WERI-Rb-1 (cell line): ENCODE measurements at regions not wholly inside any gene's neighbourhood (a gene's known extent, or its start where the extent isn't known, plus 50 kb on each side); places are given as distances from the start of the nearest gene placed in this dataset.
A peak's percentile ranks its signal among the peaks of the same experiment; 100 is the strongest.

ENCODE experiments used
- DNase-seq: peaks from one replicate; pipeline ENCODE4 v3.0.0-alpha.2; 2020
- H3K27ac ChIP-seq: fragments of 250-450 bp; sonication (Bioruptor Pico); 2 replicates; pipeline ENCODE4 v1.5.1; 2020; ENCODE audit warnings: mild to moderate bottlenecking, moderate library complexity
- H3K27me3 ChIP-seq: fragments of 250-450 bp; sonication (Bioruptor Pico); 2 replicates; pipeline ENCODE4 v1.5.1; 2021; ENCODE audit warnings: mild to moderate bottlenecking, low read depth, moderate library complexity; ENCODE audit not compliant: insufficient read depth, severe bottlenecking
- H3K36me3 ChIP-seq: fragments of 250-450 bp; sonication (Bioruptor Pico); 2 replicates; pipeline ENCODE4 v1.5.1; 2020; ENCODE audit warnings: mild to moderate bottlenecking, moderate library complexity
- H3K4me3 ChIP-seq: 2 replicates; pipeline ENCODE4 v1.5.1; 2011; ENCODE audit warnings: low read depth, mild to moderate bottlenecking, control low read depth, low read length
- H3K9me3 ChIP-seq: fragments of 250-450 bp; sonication (Bioruptor Pico); 2 replicates; pipeline ENCODE4 v1.5.1; 2021; ENCODE audit warnings: mild to moderate bottlenecking, moderate library complexity; ENCODE audit not compliant: severe bottlenecking
- CTCF ChIP-seq: IDR thresholded peaks from 2 replicates; pipeline ENCODE4 v1.5.1; 2011; ENCODE audit warnings: low read depth, mild to moderate bottlenecking, control low read depth, inconsistent platforms, low read length

DNA sequence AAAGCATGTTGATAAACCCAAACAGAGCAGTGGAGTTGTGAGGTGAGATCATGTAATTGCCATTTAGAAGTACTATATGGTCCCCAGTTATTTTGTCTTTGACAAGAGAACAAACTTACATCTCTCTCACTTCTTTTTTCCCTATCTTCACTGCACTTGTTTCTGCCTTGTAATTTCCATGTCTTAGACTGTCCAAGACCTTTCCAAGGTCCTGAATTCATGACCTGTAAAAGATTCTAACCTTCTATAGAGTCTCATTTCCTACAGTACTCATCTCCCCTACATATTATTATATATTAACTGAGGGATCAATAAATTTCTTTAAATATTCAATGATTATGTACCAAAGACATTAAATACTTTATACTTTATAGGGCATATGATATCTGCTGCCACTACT is 295.3 kb upstream of the KIF2B start:
- Histone ChIP-seq H3K27ac (no peak overlapping the region), H3K9me3 (no peaks in the 10 kb centered on the region), H3K4me3 (no peak overlapping the region), H3K27me3 (no peaks in the 10 kb centered on the region), H3K36me3 (no peaks in the 10 kb centered on the region)
- TF ChIP-seq CTCF, result no peak
- DNase-seq, result no peak

GRCh38 chr17:53525590-53525989 is 297.1 kb upstream of the KIF2B start:
- no peak for DNase-seq
- no peaks in the 10 kb centered on the region for H3K36me3 ChIP-seq
- no peaks in the 10 kb centered on the region for H3K27me3 ChIP-seq
- H3K9me3 ChIP-seq, result no peaks in the 10 kb centered on the region
- H3K4me3 ChIP-seq, result no peak overlapping the region
- no peak for TF ChIP-seq CTCF
- H3K27ac ChIP-seq, result no peak overlapping the region

- TF ChIP-seq CTCF, result peak; percentile 60; the same call in 1 of the 2 replicates
- Histone ChIP-seq H3K36me3 (no peaks in the 10 kb centered on the region), H3K9me3 (no peaks in the 10 kb centered on the region), H3K4me3 (no peak overlapping the region), H3K27ac (no peak overlapping the region), H3K27me3 (no peaks in the 10 kb centered on the region)
- peak; percentile 18 for DNase-seq
These were observed 306.1 kb upstream of the KIF2B start for GRCh38 chr17:53516636-53517035.

- H3K27ac ChIP-seq, result no peak overlapping the region
- H3K27me3 ChIP-seq, result no peaks in the 10 kb centered on the region
- H3K36me3 ChIP-seq, result no peaks in the 10 kb centered on the region
- no peak for DNase-seq
- TF ChIP-seq CTCF, result no peak
- no peak overlapping the region for H3K4me3 ChIP-seq
- H3K9me3 ChIP-seq, result no peaks in the 10 kb centered on the region
These were observed 323.4 kb upstream of the KIF2B start for GRCh38 chr17:53499277-53499676.

GRCh38 chr17:53496356-53496755 is 326.4 kb upstream of the KIF2B start:
- no peaks in the 10 kb centered on the region for H3K9me3 ChIP-seq
- H3K27me3 ChIP-seq, result no peaks in the 10 kb centered on the region
- no peaks in the 10 kb centered on the region for H3K36me3 ChIP-seq
- H3K4me3 ChIP-seq, result no peak overlapping the region
- no peak overlapping the region for H3K27ac ChIP-seq
- TF ChIP-seq CTCF, result no peak
- peak; percentile 18 for DNase-seq

DNA sequence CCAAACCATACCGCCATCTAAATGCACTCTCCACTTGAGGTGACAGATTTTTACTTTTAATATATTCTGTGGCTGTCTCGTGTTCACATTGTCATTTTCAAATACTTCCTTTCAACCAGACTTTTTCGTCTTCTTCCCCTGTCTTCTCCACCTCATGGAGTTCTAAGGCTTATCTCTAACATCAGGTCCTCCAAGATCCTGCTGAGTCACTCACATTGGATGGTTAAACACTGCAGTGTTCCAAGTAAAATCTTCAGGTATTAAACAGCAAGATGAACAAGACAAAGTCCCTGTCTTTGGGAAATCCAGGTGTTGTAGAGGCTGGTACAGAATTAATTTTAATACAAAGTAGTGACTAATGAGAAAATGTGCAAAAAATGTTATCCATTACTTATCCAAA is 330.2 kb upstream of the KIF2B start:
- no peak overlapping the region for H3K27ac ChIP-seq
- no peaks in the 10 kb centered on the region for H3K9me3 ChIP-seq
- H3K27me3 ChIP-seq, result no peaks in the 10 kb centered on the region
- H3K36me3 ChIP-seq, result no peaks in the 10 kb centered on the region
- TF ChIP-seq CTCF, result no peak
- DNase-seq, result no peak
- no peak overlapping the region for H3K4me3 ChIP-seq
